ENCODE measurements at regions not wholly inside any gene's neighbourhood (a gene's known extent, or its start where the extent isn't known, plus 50 kb on each side); places are given as distances from the start of the nearest gene placed in this dataset.
A peak's percentile ranks its signal among the peaks of the same experiment; 100 is the strongest.

DNA sequence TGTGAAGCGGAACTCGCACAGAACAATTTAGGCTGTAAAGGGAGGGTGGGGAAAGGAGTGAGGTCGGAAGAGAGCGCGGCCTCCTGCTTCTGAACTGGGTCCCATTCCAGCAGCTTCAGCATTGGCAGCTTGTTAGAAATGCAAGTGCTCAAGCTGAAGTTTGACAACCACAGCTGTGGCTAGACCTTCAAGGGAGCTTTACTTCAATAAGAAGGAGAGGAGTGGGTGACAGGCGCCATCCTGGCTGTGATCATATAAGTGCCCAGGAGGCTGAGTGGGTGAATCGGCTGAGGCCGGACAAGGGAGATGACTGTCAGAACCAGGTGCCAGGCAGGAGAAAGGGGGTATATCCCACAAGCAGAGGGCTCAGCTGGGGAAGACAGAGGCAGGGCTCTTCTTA lies 622.5 kb downstream of the GALR1 start:
- no peak for ATAC-seq
- Mint-ChIP-seq H3K4me3 (no peak overlapping the region), H3K27ac (no peak overlapping the region), H3K36me3 (ENCODE audit: low read depth) (no peaks in the 10 kb centered on the region), H3K4me1 (no peaks in the 10 kb centered on the region), H3K27me3 (peaks cover 36% of the 10 kb centered on the region)
- no peaks in the 10 kb centered on the region for H3K9me3 ChIP-seq (ENCODE audit: control insufficient read depth, low read length, poor library complexity, severe bottlenecking)
- DNase-seq = no peak

DNA sequence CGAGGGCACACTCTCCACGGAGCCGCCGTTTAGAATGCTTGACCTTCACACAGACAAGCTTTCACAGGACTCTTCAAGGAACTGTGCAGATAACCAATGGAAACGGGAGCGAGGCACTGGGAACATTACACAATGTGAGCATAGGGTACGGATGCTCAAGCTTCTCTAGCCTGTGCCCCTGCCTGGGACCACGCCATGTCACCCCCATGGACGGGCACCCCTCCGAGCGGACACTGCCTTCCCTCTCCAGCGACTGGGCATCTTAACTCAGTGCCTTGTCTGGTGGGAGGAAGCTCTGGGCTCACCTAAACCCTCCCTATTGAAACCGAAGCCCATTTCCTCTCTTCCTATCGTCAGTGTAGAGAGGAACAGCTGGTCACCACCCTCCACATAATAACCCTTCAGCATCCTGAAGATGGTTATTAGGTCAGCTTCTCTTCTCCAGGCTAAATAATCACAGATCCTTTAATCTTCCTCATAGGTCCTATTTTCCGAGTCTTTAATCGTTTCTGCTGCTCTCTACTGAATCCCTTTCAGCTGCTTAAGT lies 626.7 kb downstream of the GALR1 start:
- ATAC-seq (no peak), DNase-seq (no peak)
- Mint-ChIP-seq H3K36me3 (ENCODE audit: low read depth) (no peaks in the 10 kb centered on the region), H3K27ac (no peak overlapping the region), H3K4me1 (no peaks in the 10 kb centered on the region), H3K4me3 (no peak overlapping the region), H3K27me3 (peaks cover 30% of the 10 kb centered on the region)
- no peaks in the 10 kb centered on the region for H3K9me3 ChIP-seq (ENCODE audit: control insufficient read depth, low read length, poor library complexity, severe bottlenecking)

DNA sequence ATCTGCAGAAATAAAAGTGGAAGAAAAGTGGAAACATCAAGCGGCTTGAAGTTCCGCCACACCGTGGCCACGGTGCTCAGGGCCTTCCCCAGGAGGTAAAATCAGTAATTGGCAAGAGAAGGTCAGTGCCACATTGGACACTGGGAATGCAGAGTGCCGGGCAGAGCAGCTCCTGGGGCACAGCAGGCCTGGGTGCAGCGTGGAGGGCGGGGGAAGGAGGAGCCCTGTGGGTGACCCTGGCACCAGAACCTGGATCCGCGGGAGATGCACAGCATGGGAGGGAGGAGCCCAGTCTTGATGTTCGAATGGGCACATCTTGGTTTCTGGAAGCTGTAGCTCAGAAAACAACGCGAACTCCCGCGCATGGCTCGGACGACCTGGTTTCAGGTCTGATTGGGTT lies 630.2 kb downstream of the GALR1 start:
- H3K27ac Mint-ChIP-seq = no peak overlapping the region

GRCh38 chr18:77884454-77884853 lies 634.8 kb downstream of the GALR1 start:
- Mint-ChIP-seq H3K27me3 (peaks cover 20% of the 10 kb centered on the region), H3K4me1 (no peaks in the 10 kb centered on the region), H3K4me3 (no peak overlapping the region), H3K36me3 (ENCODE audit: low read depth) (no peaks in the 10 kb centered on the region), H3K27ac (peak overlapping the region; percentile 53)
- no peaks in the 10 kb centered on the region for H3K9me3 ChIP-seq (ENCODE audit: control insufficient read depth, low read length, poor library complexity, severe bottlenecking)
- DNase-seq (no peak), ATAC-seq (no peak)

More for the DNA sequence above, 630.2 kb downstream of the GALR1 start:
- Mint-ChIP-seq H3K4me3 (no peak overlapping the region), H3K27me3 (peaks cover 29% of the 10 kb centered on the region), H3K4me1 (no peaks in the 10 kb centered on the region), H3K36me3 (ENCODE audit: low read depth) (no peaks in the 10 kb centered on the region)
- ATAC-seq (no peak), DNase-seq (no peak)
- H3K9me3 ChIP-seq (ENCODE audit: control insufficient read depth, low read length, poor library complexity, severe bottlenecking) = no peaks in the 10 kb centered on the region

GRCh38 chr18:77894060-77894459 lies 644.4 kb downstream of the GALR1 start:
- ATAC-seq (no peak), DNase-seq (no peak)
- no peaks in the 10 kb centered on the region for H3K9me3 ChIP-seq (ENCODE audit: control insufficient read depth, low read length, poor library complexity, severe bottlenecking)
- peaks cover 22% of the 10 kb centered on the region for H3K27me3 Mint-ChIP-seq
- H3K27ac Mint-ChIP-seq = no peak overlapping the region
- no peaks in the 10 kb centered on the region for H3K4me1 Mint-ChIP-seq
- H3K4me3 Mint-ChIP-seq = no peak overlapping the region
- no peaks in the 10 kb centered on the region for H3K36me3 Mint-ChIP-seq (ENCODE audit: low read depth)

DNA sequence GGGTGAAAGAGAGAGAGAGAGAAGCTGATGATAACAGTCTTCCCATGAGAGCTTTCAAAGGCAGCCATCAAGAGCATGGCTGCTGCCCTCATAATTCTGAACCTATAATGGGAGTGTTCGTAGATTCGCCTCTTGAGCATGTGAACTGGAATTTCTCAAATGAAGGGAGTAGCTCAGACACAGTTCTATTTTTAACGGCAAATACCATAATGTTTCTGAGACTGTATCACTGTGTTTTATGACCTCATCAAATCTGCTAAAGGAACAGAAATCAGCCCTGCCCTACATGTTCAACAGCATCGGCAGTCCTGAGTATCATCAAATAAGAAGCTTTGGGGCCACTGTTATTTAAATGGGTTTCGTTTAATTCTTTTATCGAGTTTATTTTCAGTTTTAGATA lies 645.6 kb downstream of the GALR1 start:
- Mint-ChIP-seq H3K4me3 (no peak overlapping the region), H3K27me3 (peaks cover 27% of the 10 kb centered on the region), H3K36me3 (ENCODE audit: low read depth) (no peaks in the 10 kb centered on the region), H3K4me1 (peaks cover 5% of the 10 kb centered on the region), H3K27ac (no peak overlapping the region)
- DNase-seq (no peak), ATAC-seq (no peak)
- no peaks in the 10 kb centered on the region for H3K9me3 ChIP-seq (ENCODE audit: control insufficient read depth, low read length, poor library complexity, severe bottlenecking)

DNA sequence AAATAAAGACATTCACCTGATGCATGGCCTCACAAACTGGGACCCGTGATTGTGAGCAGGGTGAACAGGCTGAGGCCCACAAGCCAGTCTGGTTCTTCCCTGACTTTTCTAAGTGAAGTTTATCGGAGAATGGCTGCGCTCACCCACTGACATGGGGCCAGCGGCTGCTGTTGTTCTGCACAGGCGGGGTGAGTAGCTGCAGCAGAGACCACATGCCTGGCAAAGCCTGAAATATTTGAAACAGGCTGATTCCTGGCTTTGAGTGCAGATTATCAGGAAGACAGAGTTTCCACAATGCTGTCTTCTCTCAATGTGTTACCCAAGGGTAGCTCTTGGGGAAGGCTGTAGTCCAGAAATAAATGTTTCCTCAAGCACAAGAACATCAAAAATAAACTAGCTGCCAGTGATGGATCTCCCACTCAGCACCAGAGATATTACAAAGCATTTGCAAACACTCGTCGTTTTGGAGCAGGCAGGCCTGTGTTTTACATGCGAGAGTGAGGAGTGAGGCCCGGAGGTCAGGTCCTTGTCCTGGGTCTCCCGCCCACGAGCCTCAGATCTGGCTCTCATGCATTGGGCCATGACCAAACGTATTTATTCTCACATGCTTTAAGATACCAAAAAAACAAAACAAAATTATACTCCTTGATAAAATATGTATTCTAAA lies 647.1 kb downstream of the GALR1 start:
- peaks cover 23% of the 10 kb centered on the region for H3K27me3 Mint-ChIP-seq
- H3K4me3 Mint-ChIP-seq = no peak overlapping the region
- ATAC-seq (no peak), DNase-seq (no peak)
- no peaks in the 10 kb centered on the region for H3K36me3 Mint-ChIP-seq (ENCODE audit: low read depth)
- no peak overlapping the region for H3K27ac Mint-ChIP-seq
- peaks cover 5% of the 10 kb centered on the region for H3K4me1 Mint-ChIP-seq
- no peaks in the 10 kb centered on the region for H3K9me3 ChIP-seq (ENCODE audit: control insufficient read depth, low read length, poor library complexity, severe bottlenecking)

GRCh38 chr18:77897606-77898005 lies 648.0 kb downstream of the GALR1 start:
- H3K9me3 ChIP-seq (ENCODE audit: control insufficient read depth, low read length, poor library complexity, severe bottlenecking) = no peaks in the 10 kb centered on the region
- ATAC-seq (no peak), DNase-seq (no peak)
- Mint-ChIP-seq H3K4me1 (peaks cover 5% of the 10 kb centered on the region), H3K27me3 (peaks cover 21% of the 10 kb centered on the region), H3K36me3 (ENCODE audit: low read depth) (no peaks in the 10 kb centered on the region), H3K4me3 (no peak overlapping the region), H3K27ac (no peak overlapping the region)

DNA sequence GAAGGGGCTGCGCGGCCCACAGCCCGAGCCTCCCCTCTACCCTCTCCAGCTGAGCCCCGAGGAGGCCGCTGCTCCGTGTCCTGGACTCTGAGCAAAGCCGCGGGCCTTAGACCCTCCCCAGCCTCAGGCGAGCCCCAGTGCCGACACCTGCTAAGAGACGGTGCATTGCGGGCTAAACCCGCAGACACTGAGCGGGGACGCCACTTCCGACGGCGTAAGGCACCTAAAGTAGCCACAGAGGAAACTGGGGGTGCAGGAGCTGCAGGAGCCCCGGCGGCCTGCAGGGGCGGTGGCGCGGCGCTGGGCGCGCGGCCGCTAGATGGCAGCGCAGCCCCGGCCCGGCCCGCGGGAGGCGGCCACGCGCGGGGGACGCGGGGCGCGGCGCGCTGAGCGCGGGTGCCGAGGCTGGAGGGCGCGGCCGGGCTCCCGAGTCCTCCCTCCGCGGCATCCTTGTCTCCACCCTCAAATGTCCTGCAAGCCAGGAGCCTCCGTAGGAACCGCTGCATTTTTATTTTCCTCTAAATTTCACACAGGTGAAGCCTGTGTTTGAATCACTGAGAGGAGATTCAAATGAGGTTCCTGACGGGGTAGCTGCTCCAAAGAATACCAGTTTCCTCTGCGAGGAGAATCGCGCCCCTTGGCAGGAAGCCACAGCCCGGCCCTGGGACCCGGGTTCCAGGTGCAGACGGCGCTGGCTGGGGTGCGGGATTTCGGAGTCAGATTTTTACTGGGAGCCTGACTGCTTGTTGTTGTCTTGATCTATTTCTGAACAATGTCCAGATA lies 650.5 kb downstream of the GALR1 start:
- H3K36me3 Mint-ChIP-seq (ENCODE audit: low read depth) = no peaks in the 10 kb centered on the region
- H3K27ac Mint-ChIP-seq = no peak overlapping the region
- peak; percentile 97 for ATAC-seq
- H3K4me1 Mint-ChIP-seq = peaks cover 5% of the 10 kb centered on the region
- H3K27me3 Mint-ChIP-seq = peaks cover 15% of the 10 kb centered on the region
- peak; percentile 39 to 44 (median 42) for DNase-seq
- H3K9me3 ChIP-seq (ENCODE audit: control insufficient read depth, low read length, poor library complexity, severe bottlenecking) = no peaks in the 10 kb centered on the region
- H3K4me3 Mint-ChIP-seq = peak overlapping the region; percentile 49

- Mint-ChIP-seq H3K27me3 (peaks cover 10% of the 10 kb centered on the region), H3K4me3 (no peak overlapping the region), H3K27ac (no peak overlapping the region), H3K4me1 (peaks cover 3% of the 10 kb centered on the region), H3K36me3 (ENCODE audit: low read depth) (no peaks in the 10 kb centered on the region)
- no peak for ATAC-seq
- no peak for DNase-seq
- no peaks in the 10 kb centered on the region for H3K9me3 ChIP-seq (ENCODE audit: control insufficient read depth, low read length, poor library complexity, severe bottlenecking)
Observed at GRCh38 chr18:77905011-77905410, 655.4 kb downstream of the GALR1 start.

- no peak for ATAC-seq
- no peak overlapping the region for H3K4me3 Mint-ChIP-seq
Observed at GRCh38 chr18:77905449-77906055, 655.9 kb downstream of the GALR1 start.

GRCh38 chr18:77906103-77906892 lies 656.6 kb downstream of the GALR1 start:
- no peak overlapping the region for H3K27ac Mint-ChIP-seq
- H3K27me3 Mint-ChIP-seq = peaks cover 17% of the 10 kb centered on the region
- no peaks in the 10 kb centered on the region for H3K9me3 ChIP-seq (ENCODE audit: control insufficient read depth, low read length, poor library complexity, severe bottlenecking)
- H3K4me1 Mint-ChIP-seq = peaks cover 3% of the 10 kb centered on the region
- no peak for ATAC-seq
- no peak for DNase-seq
- no peak overlapping the region for H3K4me3 Mint-ChIP-seq
- no peaks in the 10 kb centered on the region for H3K36me3 Mint-ChIP-seq (ENCODE audit: low read depth)

More at GRCh38 chr18:77905449-77906055, 655.9 kb downstream of the GALR1 start:
- no peak for DNase-seq
- no peak overlapping the region for H3K27ac Mint-ChIP-seq
- H3K4me1 Mint-ChIP-seq = peaks cover 3% of the 10 kb centered on the region
- H3K9me3 ChIP-seq (ENCODE audit: control insufficient read depth, low read length, poor library complexity, severe bottlenecking) = no peaks in the 10 kb centered on the region
- H3K36me3 Mint-ChIP-seq (ENCODE audit: low read depth) = no peaks in the 10 kb centered on the region
- H3K27me3 Mint-ChIP-seq = peaks cover 9% of the 10 kb centered on the region

DNA sequence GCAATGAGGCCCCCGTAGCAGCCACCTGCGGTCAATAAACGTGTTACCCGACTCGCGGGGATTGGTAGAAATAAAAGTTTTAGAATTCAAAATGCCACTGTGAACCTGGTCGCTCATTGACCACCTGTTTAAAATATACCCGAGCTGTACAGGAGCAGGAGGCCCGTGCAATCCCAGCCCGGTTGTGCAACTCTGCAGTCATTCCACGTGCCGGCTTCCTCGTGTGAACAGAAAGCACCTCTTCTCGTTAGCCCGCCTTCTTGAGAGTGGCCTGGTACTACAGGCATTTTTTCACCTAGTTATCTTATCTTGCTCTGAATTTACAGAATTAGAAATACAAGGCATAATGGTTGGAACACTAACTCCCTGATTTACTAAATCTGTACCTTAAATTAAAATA lies 660.7 kb downstream of the GALR1 start:
- no peaks in the 10 kb centered on the region for H3K9me3 ChIP-seq (ENCODE audit: control insufficient read depth, low read length, poor library complexity, severe bottlenecking)
- Mint-ChIP-seq H3K4me1 (peaks cover 3% of the 10 kb centered on the region), H3K4me3 (no peak overlapping the region), H3K27me3 (peaks cover 18% of the 10 kb centered on the region), H3K27ac (no peak overlapping the region), H3K36me3 (ENCODE audit: low read depth) (no peaks in the 10 kb centered on the region)
- no peak for DNase-seq
- no peak for ATAC-seq

Data from T-helper 17 cell (primary cell).